Panc1 (cell line): ENCODE measurements at regions not wholly inside any gene's neighbourhood (a gene's known extent, or its start where the extent isn't known, plus 50 kb on each side); places are given as distances from the start of the nearest gene placed in this dataset.

Source experiments
- ATAC-seq: fragments of 200-7000 bp; cut with Tn5 transposase; 2 replicates; pipeline ENCODE4 v1.9.1; 2020; ENCODE audit warnings: mild to moderate bottlenecking, moderate library complexity
- BruUV-seq: library from RNA; stranded (reverse); fragments of 400-500 nt; replicated peaks from 2 replicates; lab custom pipeline; 2021; lab: Mats Ljungman, UMichigan
- CTCF ChIA-PET: fragments of 300-600 bp; sonication (Branson Sonifier 250); formaldehyde crosslinking; loops from one replicate; lab custom pipeline; 2022; ENCODE audit warnings: antibody characterized with exemption; lab: Charles Lee
- POLR2A ChIA-PET: fragments of 300-600 bp; sonication (Branson Sonifier 250); formaldehyde crosslinking; loops from one replicate; lab custom pipeline; 2022; ENCODE audit warnings: antibody characterized with exemption; lab: Charles Lee
- DNase-seq: peaks from one replicate; pipeline ENCODE4 v3.0.0-alpha.2; 2010; ENCODE audit warnings: low read depth, low spot score
- H3K27ac ChIP-seq: 2 replicates; pipeline ENCODE4 v1.5.1; 2011; ENCODE audit warnings: mild to moderate bottlenecking, low read length, inconsistent platforms
- H3K27me3 ChIP-seq: fragments of 200-500 bp; sonication (Bioruptor generic); 2 replicates; pipeline ENCODE4 v1.6.0; 2014; ENCODE audit warnings: low read length, inconsistent platforms; ENCODE audit not compliant: control insufficient read depth, insufficient read depth
- H3K36me3 ChIP-seq: fragments of 200-500 bp; sonication (Bioruptor generic); 2 replicates; pipeline ENCODE4 v1.5.1; 2014; ENCODE audit warnings: inconsistent platforms, mild to moderate bottlenecking, low read length, moderate library complexity; ENCODE audit not compliant: control insufficient read depth, insufficient read depth
- H3K4me1 ChIP-seq: 2 replicates; pipeline ENCODE4 v1.5.1; 2011; ENCODE audit warnings: inconsistent platforms, mild to moderate bottlenecking, low read length, moderate library complexity; ENCODE audit not compliant: control insufficient read depth, insufficient read depth
- H3K4me3 ChIP-seq, 2 experiments: 2 replicates each; pipeline ENCODE4 v1.5.1; 2011 to 2012; ENCODE audit warnings: low read depth in 2 of 2, low read length in 2 of 2, mild to moderate bottlenecking in 2 of 2, inconsistent platforms in 1 of 2, moderate library complexity in 1 of 2
- H3K9me3 ChIP-seq: fragments of 200-500 bp; sonication (Bioruptor generic); 2 replicates; pipeline ENCODE4 v1.5.1; 2014; ENCODE audit warnings: low read depth, mild to moderate bottlenecking, inconsistent platforms, low read length, moderate library complexity; ENCODE audit not compliant: control insufficient read depth, insufficient read depth
- POLR2AphosphoS5 ChIP-seq: IDR thresholded peaks from 2 replicates; pipeline ENCODE4 v1.6.1; 2012; ENCODE audit warnings: mild to moderate bottlenecking, low read depth, low read length, moderate library complexity
- SIN3A ChIP-seq: IDR thresholded peaks from 2 replicates; pipeline ENCODE4 v1.6.1; 2012; ENCODE audit warnings: low read depth, mild to moderate bottlenecking, low read length, moderate library complexity, borderline replicate concordance; ENCODE audit not compliant: insufficient read depth
- TCF7L2 ChIP-seq: IDR thresholded peaks from 2 replicates; pipeline ENCODE4 v1.6.1; 2011; ENCODE audit warnings: mild to moderate bottlenecking, low read depth, low read length, inconsistent platforms
- in situ Hi-C: cut with HindIII; loops from 2 replicates; pipeline ENCODE4 v1.10.0; 2016; ENCODE audit warnings: low sequenced_read_pairs, low pct_unique_long_range_greater_than_20kb
- intact Hi-C: fragments of 100-400 bp; cut with micrococcal nuclease; formaldehyde crosslinking; loops from one replicate; pipeline ENCODE4 v1.10.0; 2022; ENCODE audit not compliant: unreplicated experiment
- TF ChIP-seq, protein P1 (sequence below), 2 experiments: IDR thresholded peaks; 2 replicates each; pipeline ENCODE4 v1.6.1; 2011 to 2012; ENCODE audit warnings: low read depth in 2 of 2, control low read depth in 1 of 2, low read length in 1 of 2, mild to moderate bottlenecking in 1 of 2, moderate library complexity in 1 of 2; ENCODE audit not compliant: insufficient read depth in 1 of 2
- TF ChIP-seq, protein P2 (sequence below): fragments of 450-650 bp; IDR thresholded peaks from 2 replicates; pipeline ENCODE4 v1.5.1; 2017; ENCODE audit warnings: mild to moderate bottlenecking

DNA sequence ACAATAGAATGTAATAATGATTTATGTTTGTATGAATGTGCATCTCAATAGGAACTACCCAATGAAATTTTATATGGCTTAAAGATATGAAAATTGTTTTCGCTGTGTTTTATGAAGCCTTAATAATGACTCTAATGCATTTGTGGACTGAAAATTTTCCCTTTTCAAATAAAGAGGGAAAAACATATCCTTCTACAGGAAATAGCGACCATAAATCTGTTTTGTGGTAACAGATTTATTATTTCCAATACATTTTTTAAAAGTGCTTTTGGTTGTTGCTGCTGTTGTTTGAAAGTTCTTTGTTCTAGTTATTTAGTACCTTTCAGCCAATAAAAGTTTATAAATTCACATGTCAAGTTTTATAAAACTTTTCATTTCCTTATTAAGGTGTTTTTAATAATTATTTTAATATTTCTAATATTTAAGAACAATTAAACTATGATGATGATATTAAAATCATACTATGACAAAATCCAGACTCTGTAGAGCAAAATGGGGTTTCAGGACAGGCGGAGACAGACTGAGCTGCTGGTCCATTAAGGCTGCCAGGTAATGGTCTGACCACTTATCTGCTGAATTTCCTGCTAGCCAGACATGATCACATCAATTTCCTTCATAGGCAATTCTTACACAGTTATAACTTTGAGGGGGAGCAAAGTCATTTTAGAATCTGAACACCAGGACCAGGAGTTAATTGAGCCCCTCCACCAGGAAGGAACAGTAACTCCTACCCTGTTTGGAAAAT, 65.7 kb upstream of the NEUROD1 start:
- ChIA-PET CTCF (no interaction called here), POLR2A (no interaction called here)
- H3K27me3 ChIP-seq: no peaks in the 10 kb centered on the region
- BruUV-seq: no TSS peak
- no peak for DNase-seq
- no peak overlapping the region for H3K4me3 ChIP-seq
- intact Hi-C loops (no loop called here), in situ Hi-C loops (no loop called here)
- H3K36me3 ChIP-seq: no peaks in the 10 kb centered on the region
- H3K9me3 ChIP-seq: peaks cover 13% of the 10 kb centered on the region; the same call in 1 of the 2 replicates
- H3K4me1 ChIP-seq: peaks cover 12% of the 10 kb centered on the region
- peak overlapping the region; percentile 20; the same call in 1 of the 2 replicates for H3K27ac ChIP-seq
- no peak for ATAC-seq
- TF ChIP-seq, protein P1, sequence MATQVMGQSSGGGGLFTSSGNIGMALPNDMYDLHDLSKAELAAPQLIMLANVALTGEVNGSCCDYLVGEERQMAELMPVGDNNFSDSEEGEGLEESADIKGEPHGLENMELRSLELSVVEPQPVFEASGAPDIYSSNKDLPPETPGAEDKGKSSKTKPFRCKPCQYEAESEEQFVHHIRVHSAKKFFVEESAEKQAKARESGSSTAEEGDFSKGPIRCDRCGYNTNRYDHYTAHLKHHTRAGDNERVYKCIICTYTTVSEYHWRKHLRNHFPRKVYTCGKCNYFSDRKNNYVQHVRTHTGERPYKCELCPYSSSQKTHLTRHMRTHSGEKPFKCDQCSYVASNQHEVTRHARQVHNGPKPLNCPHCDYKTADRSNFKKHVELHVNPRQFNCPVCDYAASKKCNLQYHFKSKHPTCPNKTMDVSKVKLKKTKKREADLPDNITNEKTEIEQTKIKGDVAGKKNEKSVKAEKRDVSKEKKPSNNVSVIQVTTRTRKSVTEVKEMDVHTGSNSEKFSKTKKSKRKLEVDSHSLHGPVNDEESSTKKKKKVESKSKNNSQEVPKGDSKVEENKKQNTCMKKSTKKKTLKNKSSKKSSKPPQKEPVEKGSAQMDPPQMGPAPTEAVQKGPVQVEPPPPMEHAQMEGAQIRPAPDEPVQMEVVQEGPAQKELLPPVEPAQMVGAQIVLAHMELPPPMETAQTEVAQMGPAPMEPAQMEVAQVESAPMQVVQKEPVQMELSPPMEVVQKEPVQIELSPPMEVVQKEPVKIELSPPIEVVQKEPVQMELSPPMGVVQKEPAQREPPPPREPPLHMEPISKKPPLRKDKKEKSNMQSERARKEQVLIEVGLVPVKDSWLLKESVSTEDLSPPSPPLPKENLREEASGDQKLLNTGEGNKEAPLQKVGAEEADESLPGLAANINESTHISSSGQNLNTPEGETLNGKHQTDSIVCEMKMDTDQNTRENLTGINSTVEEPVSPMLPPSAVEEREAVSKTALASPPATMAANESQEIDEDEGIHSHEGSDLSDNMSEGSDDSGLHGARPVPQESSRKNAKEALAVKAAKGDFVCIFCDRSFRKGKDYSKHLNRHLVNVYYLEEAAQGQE (IDR thresholded peaks at IDR 0.05; ENCODE audit: insufficient read depth in 1 of 2, low read depth in 2 of 2, low read length in 1 of 2): no peak
- no peak for TF ChIP-seq TCF7L2
- no peak for TF ChIP-seq POLR2AphosphoS5
- TF ChIP-seq SIN3A: no peak
- TF ChIP-seq, protein P2, sequence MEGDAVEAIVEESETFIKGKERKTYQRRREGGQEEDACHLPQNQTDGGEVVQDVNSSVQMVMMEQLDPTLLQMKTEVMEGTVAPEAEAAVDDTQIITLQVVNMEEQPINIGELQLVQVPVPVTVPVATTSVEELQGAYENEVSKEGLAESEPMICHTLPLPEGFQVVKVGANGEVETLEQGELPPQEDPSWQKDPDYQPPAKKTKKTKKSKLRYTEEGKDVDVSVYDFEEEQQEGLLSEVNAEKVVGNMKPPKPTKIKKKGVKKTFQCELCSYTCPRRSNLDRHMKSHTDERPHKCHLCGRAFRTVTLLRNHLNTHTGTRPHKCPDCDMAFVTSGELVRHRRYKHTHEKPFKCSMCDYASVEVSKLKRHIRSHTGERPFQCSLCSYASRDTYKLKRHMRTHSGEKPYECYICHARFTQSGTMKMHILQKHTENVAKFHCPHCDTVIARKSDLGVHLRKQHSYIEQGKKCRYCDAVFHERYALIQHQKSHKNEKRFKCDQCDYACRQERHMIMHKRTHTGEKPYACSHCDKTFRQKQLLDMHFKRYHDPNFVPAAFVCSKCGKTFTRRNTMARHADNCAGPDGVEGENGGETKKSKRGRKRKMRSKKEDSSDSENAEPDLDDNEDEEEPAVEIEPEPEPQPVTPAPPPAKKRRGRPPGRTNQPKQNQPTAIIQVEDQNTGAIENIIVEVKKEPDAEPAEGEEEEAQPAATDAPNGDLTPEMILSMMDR: no peak

DNA sequence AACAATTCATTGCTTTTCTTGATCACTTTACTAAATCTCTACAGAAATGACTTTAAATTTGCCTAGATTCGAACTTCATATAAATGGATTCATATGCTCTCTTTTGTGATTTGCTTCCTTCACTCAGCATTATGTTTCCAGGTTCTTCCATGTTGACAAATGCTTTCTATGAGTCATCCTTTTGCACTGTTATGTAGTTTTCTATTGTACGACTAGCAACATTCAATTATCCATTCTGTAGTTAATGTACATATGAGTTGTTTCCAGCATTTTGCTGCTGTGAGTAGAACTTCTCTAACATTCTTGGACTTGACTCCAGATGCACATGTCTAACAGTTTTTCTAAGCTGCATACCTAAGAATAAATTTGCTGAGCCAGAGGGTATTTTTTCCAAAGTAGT, 66.5 kb upstream of the NEUROD1 start:
- H3K4me1 ChIP-seq: peaks cover 12% of the 10 kb centered on the region
- ChIA-PET CTCF (no interaction called here), POLR2A (no interaction called here)
- H3K4me3 ChIP-seq: no peak overlapping the region
- no peak for DNase-seq
- H3K9me3 ChIP-seq: peaks cover 13% of the 10 kb centered on the region; the same call in 1 of the 2 replicates
- no peak for ATAC-seq
- BruUV-seq: no TSS peak
- H3K27ac ChIP-seq: peak overlapping the region; percentile 20; the same call in 1 of the 2 replicates
- intact Hi-C loops: no loop called here
- no peaks in the 10 kb centered on the region for H3K36me3 ChIP-seq
- in situ Hi-C loops: no loop called here
- TF ChIP-seq, protein P1 (IDR thresholded peaks at IDR 0.05; ENCODE audit: insufficient read depth in 1 of 2, low read depth in 2 of 2, low read length in 1 of 2): no peak
- TF ChIP-seq, protein P2: no peak
- TF ChIP-seq TCF7L2 (no peak), SIN3A (no peak), POLR2AphosphoS5 (no peak)
- no peaks in the 10 kb centered on the region for H3K27me3 ChIP-seq
